Esophagus mucosa (tissue), 1 donor: ENCODE measurements at regions not wholly inside any gene's neighbourhood (a gene's known extent, or its start where the extent isn't known, plus 50 kb on each side); places are given as distances from the start of the nearest gene placed in this dataset.
"Not testable (repeated sequence)": the region's sequence is repeated elsewhere in the genome, so short reads cannot be mapped to it uniquely, and the experiment has no call there.

Source experiments
- ATAC-seq: fragments of 200-7000 bp; cut with Tn5 transposase; one replicate; pipeline ENCODE4 v1.9.1; 2020
- donor health status: DM: yes; HTN: yes; CAD: no.

DNA sequence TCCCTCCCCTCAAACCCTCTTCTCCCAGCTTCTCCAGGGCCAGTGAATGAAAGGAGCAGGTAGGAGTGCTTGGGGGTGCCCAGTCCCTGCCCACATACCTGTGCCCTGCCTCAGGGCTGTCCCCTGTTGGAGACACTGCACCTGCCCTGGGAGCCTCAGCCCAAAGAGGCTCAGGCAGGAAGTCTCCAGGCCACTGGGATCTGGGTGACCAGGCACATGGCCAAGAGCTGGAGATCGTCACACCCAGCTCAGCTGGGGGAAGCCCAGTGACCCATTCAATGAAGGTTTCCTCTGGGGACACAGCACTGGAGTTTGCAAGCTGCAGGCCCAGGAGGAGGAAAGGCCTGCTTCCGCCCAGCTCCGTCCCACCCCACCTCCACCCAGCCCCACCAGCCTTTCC lies 156.4 kb downstream of the ZFP36L2 start:
- ATAC-seq = peak; percentile 19

DNA sequence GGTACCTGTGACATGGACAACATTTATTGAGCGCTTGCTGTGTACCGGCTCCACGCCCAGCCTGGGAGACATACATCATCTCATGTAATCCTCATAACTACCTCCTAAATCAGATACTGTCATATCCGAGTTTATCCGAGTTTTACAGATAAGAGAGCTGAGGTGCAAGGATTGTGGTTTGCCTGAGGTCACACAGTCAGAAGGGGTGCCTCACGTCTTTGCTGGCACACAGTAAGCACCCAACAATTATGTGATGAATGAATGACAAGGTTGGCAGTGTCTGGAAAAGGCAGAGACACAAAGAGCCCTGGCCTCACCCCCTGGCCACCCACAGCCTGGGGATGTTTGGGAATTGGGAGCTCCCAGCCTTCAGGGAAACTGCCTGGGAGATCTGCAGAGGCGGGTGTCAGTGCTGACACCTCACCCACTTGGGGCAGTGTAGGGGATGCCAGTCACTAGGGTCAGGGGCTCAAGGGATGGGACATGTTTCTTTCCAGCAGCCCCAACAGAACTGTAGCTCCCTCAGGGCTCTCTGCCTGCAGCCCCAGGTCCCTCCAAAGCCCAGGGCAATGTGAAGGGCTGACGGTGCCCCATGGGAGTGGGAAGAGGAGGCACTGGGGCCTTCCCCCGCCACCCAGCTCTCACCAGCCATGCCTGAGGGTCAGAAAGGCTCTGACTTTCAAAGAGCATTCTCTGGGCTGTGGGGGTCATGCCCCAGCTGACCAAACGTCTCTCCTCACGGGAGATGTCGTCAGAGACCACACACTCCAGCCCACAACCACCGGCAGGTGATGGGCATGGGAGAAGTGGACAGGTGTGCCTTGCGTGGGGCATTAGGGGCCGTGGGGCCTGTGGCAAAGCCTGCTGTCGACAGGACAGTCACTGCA lies 157.5 kb downstream of the ZFP36L2 start:
- no peak for ATAC-seq

GRCh38 chr2:43068041-43068533 lies 158.3 kb downstream of the ZFP36L2 start:
- no peak for ATAC-seq

DNA sequence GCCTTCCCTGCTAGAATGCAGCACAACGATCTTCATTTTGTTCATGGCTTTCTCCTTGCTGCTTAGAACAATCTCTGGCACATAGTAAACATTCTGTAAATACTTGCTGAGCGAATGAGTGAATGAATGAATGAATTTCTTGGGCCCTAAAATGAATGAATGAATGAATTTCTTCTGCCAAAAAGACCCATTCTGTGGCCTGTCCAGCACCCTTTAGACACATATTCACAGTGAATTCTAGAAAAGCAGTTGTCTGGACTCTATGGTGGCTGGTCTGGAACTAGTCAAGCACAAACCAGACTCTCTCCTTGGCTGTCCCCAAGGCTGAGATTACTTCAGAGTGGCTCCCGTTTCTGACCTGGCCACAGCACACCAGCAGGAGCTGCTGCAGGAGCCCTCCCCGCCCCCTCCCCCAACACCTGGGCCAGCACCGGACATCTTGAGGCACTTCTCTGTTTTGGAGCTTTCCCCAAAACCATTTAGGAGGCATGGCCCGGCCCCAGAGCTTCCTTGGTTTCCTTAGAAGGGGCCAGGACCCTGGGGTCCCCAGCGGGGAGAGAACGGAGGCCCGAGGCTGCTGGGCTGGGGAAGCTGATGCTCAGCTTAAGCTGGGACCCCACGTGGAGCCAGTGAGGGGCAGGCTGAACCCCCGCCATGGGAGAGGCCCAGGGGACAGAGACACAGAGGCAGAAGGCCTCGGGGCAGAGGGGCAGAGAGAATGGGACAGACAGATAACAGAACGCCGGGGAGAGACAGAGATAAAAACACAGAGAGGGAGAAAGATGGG lies 159.0 kb downstream of the ZFP36L2 start:
- no peak for ATAC-seq

DNA sequence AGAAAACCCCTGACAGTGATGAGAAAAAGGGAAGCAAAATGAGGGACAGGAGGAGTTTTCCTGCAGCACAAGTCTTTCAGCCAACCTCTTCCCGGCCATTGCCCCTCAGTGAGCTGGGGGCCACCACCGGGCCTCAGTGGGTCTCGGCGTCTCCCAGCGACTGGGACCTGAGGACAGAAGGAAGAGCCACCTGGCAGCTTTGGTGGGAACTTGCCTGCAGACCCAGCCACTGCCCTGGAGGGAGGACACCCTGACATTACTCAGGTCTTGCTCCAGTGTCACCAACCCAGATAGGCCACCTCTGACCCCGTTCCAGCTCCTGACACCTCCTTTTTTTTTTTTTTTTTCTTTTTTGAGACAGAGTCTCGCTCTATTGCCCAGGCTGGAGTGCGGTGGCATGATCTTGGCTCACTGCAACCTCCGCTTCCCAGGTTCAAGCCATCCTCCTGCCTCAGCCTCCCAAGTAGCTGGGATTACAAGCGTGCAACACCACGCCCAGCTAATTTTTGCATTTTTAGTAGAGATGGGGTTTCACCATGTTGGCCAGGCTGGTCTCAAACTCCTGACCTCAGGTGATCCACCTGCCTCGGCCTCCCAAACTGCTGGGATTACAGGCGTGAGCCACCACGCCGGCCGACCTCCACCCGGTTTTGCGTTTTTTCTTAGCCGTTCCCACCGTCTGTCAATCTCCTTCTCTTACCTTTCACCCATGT lies 159.7 kb downstream of the ZFP36L2 start:
- not testable (repeated sequence) for ATAC-seq

DNA sequence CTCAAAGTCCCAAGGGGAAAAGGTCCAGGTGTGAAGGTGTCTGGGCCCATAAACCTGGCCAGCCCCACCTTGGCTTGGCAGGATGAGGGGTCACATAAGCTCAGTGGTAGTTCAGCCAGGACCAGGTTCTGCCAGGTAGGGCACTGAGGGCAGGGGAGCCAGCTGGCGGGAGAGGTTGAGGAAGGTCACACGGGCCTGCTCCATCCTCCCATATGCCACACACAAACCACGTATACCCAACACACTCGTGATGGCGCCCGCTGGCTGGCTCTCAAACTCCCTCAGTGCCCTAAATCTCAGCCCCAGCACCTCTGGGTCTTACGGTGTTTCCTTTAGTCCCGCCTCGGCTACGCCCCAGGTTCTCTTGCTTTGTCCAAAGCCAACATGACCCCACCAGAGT lies 160.5 kb downstream of the ZFP36L2 start:
- no peak for ATAC-seq

GRCh38 chr2:43065036-43065435 lies 161.4 kb downstream of the ZFP36L2 start:
- no peak for ATAC-seq

- not testable (repeated sequence) for ATAC-seq
These were observed 163.3 kb downstream of the ZFP36L2 start for GRCh38 chr2:43063096-43063495.

- ATAC-seq = no peak
These were observed 164.3 kb downstream of the ZFP36L2 start for GRCh38 chr2:43062058-43062457.

DNA sequence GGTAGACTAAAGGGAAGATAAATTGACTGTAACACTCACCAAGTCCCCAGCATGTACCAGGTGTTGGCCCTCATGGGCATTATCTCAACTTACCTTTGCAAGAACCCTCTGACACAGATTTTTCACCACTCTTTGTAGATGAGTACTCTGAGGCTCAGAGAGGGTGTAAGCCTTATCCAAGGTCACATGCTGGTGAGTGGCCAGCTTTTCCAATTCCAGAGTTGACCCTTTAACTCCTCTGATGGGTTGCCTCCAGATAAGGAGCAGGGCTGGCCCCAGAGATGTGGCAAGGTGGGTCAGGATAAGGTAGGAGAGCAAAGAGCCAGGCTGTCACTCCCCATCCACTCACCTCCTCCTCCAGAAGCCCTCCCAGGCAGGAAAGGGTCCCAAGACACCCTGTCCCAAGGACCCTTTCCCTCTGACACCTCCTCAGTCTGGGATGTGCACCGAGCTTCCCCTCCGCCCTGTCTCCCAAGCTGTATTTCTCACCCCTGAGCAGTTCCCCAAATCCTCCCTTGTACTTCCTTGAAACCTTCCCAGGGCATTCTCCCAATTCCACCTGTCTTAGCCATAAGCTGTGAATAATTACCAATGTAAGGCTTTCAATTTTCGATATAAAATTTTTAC lies 165.9 kb downstream of the ZFP36L2 start:
- ATAC-seq = no peak

- ATAC-seq = peak; percentile 52
These were observed 167.1 kb downstream of the ZFP36L2 start for GRCh38 chr2:43059183-43059897.

- no peak for ATAC-seq
These were observed 167.7 kb downstream of the ZFP36L2 start for GRCh38 chr2:43058726-43059110.

- no peak for ATAC-seq
These were observed 168.4 kb downstream of the ZFP36L2 start for GRCh38 chr2:43057742-43058725.

DNA sequence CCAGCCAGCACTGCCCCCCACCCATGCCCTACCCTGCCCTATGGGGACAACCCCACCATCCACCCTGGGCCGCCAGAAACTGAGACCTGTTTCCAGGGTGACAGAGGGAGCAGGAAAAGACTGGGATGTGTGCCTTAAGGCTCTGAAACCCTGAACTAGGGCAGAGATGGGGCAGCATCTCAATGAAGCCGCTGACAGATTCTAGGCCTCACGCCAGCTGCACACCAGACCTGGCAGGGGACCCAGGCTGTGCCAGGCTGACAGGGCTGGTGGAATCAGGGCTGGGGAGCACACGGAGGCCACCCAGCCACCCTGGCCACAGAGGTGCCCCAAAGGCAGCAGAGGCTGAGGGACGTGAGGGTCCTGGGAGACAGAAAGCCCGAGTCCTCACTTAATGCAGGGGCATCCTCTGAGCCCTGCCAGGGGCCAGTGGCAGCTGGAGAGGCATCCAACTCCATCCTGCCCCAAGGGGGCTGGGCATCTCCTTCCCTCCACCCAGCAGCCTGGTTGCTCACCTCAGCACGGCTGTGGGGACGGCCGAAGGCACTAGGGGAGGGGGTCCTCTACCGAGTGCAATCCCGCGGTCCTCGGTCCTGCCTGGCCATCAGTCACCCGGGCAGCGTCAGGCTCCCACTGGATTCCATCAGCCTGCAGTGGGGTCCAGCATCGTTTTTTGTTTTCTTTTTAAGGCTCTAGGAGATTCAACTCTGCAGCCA lies 169.2 kb downstream of the ZFP36L2 start:
- ATAC-seq = peak; percentile 38

GRCh38 chr2:43055985-43056384 lies 170.4 kb downstream of the ZFP36L2 start:
- no peak for ATAC-seq

DNA sequence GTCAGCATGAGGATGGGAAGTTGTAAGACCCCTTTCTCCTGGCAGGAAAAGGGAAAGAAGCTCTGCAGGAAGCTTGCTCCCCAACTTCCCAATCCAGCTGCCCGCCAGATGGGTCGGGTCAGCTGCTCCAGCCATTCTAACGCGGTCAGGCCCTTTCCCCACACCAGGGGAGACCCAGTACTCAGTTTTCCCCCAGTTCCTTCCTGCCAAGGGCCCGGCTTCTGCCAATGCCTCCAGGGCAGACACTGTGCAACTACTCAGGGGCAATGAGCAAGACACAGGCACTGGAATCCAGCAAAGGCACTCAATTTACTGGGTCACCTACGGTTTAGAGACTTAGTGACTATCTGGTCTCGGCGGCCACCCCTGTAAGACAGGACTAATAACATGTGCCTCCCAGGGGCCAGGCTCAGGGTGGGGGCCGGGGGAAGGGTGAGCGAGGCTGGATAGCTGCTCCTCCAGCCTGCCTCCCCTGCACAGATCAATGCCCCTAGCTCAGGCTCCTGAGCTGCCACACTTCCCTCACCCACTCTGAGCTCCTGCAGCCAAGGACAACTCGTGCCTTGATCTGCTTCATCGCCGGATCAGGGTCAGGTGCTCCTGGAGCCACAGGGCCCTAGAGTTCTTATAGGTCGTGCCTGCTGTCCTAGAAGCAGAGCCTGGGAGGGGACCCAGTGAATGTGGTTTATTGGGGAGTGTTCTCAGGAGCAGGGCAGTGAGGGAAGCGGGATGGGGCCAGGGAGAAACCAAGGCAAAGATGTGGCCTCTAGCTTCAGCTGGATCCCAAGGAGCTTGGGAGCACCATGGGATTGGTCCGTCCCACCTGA lies 171.1 kb downstream of the ZFP36L2 start:
- no peak for ATAC-seq

DNA sequence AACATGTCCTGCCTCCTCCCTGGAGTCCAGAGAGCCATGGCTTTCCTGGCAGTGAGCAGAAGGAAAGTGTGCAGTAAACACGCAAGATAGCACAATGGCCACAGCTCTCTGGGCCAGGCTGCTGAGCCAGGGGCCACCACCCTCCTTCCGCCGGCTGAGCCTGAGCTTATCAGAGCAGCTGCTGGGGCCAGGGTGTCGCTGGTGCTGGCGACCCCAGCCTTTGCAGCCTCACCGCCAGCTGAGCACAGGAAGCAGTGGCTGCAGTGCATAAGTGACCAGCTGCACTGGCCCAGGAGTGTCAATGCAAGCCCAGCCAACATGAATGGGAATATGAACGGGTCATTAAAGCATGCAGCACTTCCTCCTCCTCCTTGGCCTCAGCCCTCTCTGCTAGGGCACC lies 172.0 kb downstream of the ZFP36L2 start:
- no peak for ATAC-seq

- no peak for ATAC-seq
These were observed 173.5 kb downstream of the ZFP36L2 start for GRCh38 chr2:43052944-43053306.
